Glutamatergic neuron (in vitro differentiated cells): ENCODE measurements at regions not wholly inside any gene's neighbourhood (a gene's known extent, or its start where the extent isn't known, plus 50 kb on each side); places are given as distances from the start of the nearest gene placed in this dataset.

Experiments used
- DNase-seq: peaks from one replicate; pipeline ENCODE4 v3.0.0; 2022
- H3K27ac Mint-ChIP-seq: one replicate; pipeline ENCODE4 v1.8.0; 2020; ENCODE audit warnings: mild to moderate bottlenecking, mixed read lengths, inconsistent platforms; ENCODE audit not compliant: unreplicated experiment
- H3K27me3 Mint-ChIP-seq: one replicate; pipeline ENCODE4 v1.8.0; 2020; ENCODE audit warnings: mild to moderate bottlenecking, moderate library complexity, mixed read lengths, inconsistent platforms; ENCODE audit not compliant: unreplicated experiment
- H3K36me3 Mint-ChIP-seq: one replicate; pipeline ENCODE4 v1.8.0; 2020; ENCODE audit warnings: mild to moderate bottlenecking, mixed read lengths, inconsistent platforms; ENCODE audit not compliant: unreplicated experiment
- H3K4me1 Mint-ChIP-seq: one replicate; pipeline ENCODE4 v1.8.0; 2020; ENCODE audit warnings: mild to moderate bottlenecking, low read depth, mixed read lengths, inconsistent platforms; ENCODE audit not compliant: unreplicated experiment
- H3K4me3 Mint-ChIP-seq: one replicate; pipeline ENCODE4 v1.8.0; 2020; ENCODE audit warnings: mild to moderate bottlenecking, mixed read lengths, inconsistent platforms; ENCODE audit not compliant: unreplicated experiment
- H3K9me3 Mint-ChIP-seq: one replicate; pipeline ENCODE4 v1.8.0; 2020; ENCODE audit warnings: mild to moderate bottlenecking, moderate library complexity, mixed read lengths, inconsistent platforms; ENCODE audit not compliant: unreplicated experiment
- TF ChIP-seq, protein P1 (sequence below): fragments of 200-600 bp; sonication (generic); IDR thresholded peaks from one replicate; pipeline ENCODE4 v1.5.0; 2021; ENCODE audit not compliant: partially characterized antibody, unreplicated experiment

GRCh38 chr12:115623764-115624334, 653.6 kb downstream of the MED13L start:
- Mint-ChIP-seq H3K9me3 (peaks cover 5% of the 10 kb centered on the region), H3K27me3 (peaks cover 3% of the 10 kb centered on the region), H3K27ac (no peak overlapping the region), H3K4me3 (no peak overlapping the region), H3K4me1 (no peaks in the 10 kb centered on the region), H3K36me3 (no peaks in the 10 kb centered on the region)
- TF ChIP-seq, protein P1, sequence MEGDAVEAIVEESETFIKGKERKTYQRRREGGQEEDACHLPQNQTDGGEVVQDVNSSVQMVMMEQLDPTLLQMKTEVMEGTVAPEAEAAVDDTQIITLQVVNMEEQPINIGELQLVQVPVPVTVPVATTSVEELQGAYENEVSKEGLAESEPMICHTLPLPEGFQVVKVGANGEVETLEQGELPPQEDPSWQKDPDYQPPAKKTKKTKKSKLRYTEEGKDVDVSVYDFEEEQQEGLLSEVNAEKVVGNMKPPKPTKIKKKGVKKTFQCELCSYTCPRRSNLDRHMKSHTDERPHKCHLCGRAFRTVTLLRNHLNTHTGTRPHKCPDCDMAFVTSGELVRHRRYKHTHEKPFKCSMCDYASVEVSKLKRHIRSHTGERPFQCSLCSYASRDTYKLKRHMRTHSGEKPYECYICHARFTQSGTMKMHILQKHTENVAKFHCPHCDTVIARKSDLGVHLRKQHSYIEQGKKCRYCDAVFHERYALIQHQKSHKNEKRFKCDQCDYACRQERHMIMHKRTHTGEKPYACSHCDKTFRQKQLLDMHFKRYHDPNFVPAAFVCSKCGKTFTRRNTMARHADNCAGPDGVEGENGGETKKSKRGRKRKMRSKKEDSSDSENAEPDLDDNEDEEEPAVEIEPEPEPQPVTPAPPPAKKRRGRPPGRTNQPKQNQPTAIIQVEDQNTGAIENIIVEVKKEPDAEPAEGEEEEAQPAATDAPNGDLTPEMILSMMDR = no peak
- DNase-seq = peak; percentile 58

DNA sequence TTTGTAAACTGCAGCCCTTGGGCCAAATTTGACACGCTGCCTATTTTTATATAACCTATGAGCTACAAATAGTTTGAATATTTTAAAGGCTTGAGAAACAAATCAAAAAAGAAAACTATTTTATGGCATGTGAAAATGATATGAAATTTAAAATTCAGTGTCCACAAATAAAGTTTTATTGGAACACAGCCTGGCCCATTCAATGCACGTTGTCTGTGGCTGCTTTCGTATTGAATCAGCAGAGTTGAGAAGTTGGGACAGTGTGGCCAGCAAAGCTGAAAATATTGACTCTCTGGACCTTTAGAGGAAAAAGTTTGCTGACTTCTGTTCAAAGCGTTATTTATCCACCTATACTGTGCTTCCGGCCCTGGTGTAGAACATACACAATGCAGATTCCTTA, 654.2 kb downstream of the MED13L start:
- DNase-seq = no peak
- no peak overlapping the region for H3K4me3 Mint-ChIP-seq
- H3K9me3 Mint-ChIP-seq = peaks cover 5% of the 10 kb centered on the region
- TF ChIP-seq, protein P1 = no peak
- H3K27ac Mint-ChIP-seq = no peak overlapping the region
- no peaks in the 10 kb centered on the region for H3K4me1 Mint-ChIP-seq
- H3K27me3 Mint-ChIP-seq = peaks cover 3% of the 10 kb centered on the region
- no peaks in the 10 kb centered on the region for H3K36me3 Mint-ChIP-seq

DNA sequence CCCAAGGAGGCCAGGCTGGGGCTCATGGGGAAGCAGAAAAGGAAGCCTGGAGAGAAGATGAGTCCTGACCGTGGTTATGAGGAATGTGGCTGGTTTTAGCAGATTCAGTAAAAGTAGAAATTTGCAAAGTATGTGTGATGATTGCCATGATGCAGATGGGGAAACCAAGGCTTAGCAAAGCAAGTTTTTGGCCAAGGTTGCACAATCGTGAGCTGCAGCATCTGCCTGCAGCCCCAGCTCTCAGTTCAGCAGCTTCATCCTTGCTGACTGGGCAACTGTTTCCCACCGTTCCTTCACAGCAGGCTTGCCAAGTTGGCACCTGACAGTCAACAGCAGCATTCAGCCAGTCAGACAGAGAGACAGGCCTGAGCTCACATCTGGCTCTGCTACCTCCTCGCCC, 656.7 kb downstream of the MED13L start:
- Mint-ChIP-seq H3K27me3 (peaks cover 5% of the 10 kb centered on the region), H3K4me3 (no peak overlapping the region), H3K4me1 (no peaks in the 10 kb centered on the region), H3K27ac (no peak overlapping the region), H3K9me3 (peaks cover 12% of the 10 kb centered on the region), H3K36me3 (peaks cover 5% of the 10 kb centered on the region)
- no peak for DNase-seq
- TF ChIP-seq, protein P1 = no peak

GRCh38 chr12:115619889-115620288, 657.6 kb downstream of the MED13L start:
- Mint-ChIP-seq H3K36me3 (peaks cover 5% of the 10 kb centered on the region), H3K27ac (no peak overlapping the region), H3K27me3 (peaks cover 5% of the 10 kb centered on the region), H3K9me3 (peaks cover 12% of the 10 kb centered on the region), H3K4me3 (no peak overlapping the region), H3K4me1 (no peaks in the 10 kb centered on the region)
- DNase-seq = no peak
- TF ChIP-seq, protein P1 = no peak

DNA sequence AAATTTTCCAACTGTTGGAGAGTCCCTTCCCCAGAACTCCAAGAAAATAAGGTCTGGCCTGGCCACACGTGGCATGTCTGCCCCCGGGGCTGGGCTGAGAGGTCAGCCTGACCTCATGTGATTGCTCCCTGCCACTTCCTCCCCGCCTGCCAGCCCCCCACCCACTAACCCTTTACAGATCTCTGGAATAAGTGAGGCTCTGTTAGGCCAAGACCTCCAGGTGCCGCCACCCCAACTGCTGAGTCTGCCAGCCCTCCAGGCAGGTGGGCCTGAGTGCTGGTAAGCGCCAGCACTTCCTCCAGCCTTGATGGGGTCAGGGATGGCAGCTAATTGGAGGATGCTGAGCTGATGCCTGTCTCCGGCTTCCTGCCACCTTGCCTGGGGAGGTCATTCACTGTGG, 658.4 kb downstream of the MED13L start:
- H3K27ac Mint-ChIP-seq = no peak overlapping the region
- H3K27me3 Mint-ChIP-seq = peaks cover 5% of the 10 kb centered on the region
- TF ChIP-seq, protein P1 = no peak
- H3K36me3 Mint-ChIP-seq = peaks cover 5% of the 10 kb centered on the region
- H3K4me1 Mint-ChIP-seq = no peaks in the 10 kb centered on the region
- peaks cover 12% of the 10 kb centered on the region for H3K9me3 Mint-ChIP-seq
- no peak for DNase-seq
- no peak overlapping the region for H3K4me3 Mint-ChIP-seq
